H1 (cell line): ENCODE measurements at regions not wholly inside any gene's neighbourhood (a gene's known extent, or its start where the extent isn't known, plus 50 kb on each side); places are given as distances from the start of the nearest gene placed in this dataset.

Source experiments
- CTCF ChIA-PET: fragments of 300-600 bp; sonication (Branson Sonifier 250); formaldehyde crosslinking; loops from one replicate; lab custom pipeline; 2021; ENCODE audit not compliant: partially characterized antibody; lab: Charles Lee
- POLR2A ChIA-PET: fragments of 300-600 bp; sonication (Branson Sonifier 250); formaldehyde crosslinking; loops from one replicate; lab custom pipeline; 2021; ENCODE audit warnings: inconsistent platforms; ENCODE audit not compliant: partially characterized antibody; lab: Charles Lee
- DNase-seq, 2 experiments: peaks; one replicate each; pipeline versions ENCODE4 v3.0.0 to v3.0.0-alpha.2; 2010 to 2022; ENCODE audit warnings: low spot score in 2 of 2, low read depth in 1 of 2, mixed read lengths in 1 of 2
- FAIRE-seq: peaks from 2 replicates; lab custom pipeline; 2011; peaks lifted over from hg19 to GRCh38; lab: Jason Lieb, UNC
- H2AFZ ChIP-seq: 2 replicates; pipeline ENCODE4 v1.8.1; 2012; ENCODE audit warnings: low read length, inconsistent platforms
- H2AK5ac ChIP-seq: 2 replicates; pipeline ENCODE4 v1.6.1; 2013; ENCODE audit warnings: low read depth, low read length
- H2BK120ac ChIP-seq: replicated peaks from 2 replicates; pipeline ENCODE3; 2013; ENCODE audit warnings: low read depth, low read length, inconsistent platforms
- H2BK12ac ChIP-seq: 2 replicates; pipeline ENCODE4 v1.6.1; 2013; ENCODE audit warnings: low read depth, low read length
- H2BK15ac ChIP-seq: 2 replicates; pipeline ENCODE4 v1.6.1; 2013; ENCODE audit warnings: low read length
- H2BK20ac ChIP-seq: 2 replicates; pipeline ENCODE4 v1.6.1; 2013; ENCODE audit warnings: low read length
- H2BK5ac ChIP-seq: 2 replicates; pipeline ENCODE4 v1.6.1; 2013; ENCODE audit warnings: low read depth, low read length
- H3K14ac ChIP-seq: 2 replicates; pipeline ENCODE4 v1.6.1; 2013; ENCODE audit warnings: inconsistent platforms; ENCODE audit not compliant: insufficient read length
- H3K18ac ChIP-seq: 2 replicates; pipeline ENCODE4 v1.6.1; 2013; ENCODE audit warnings: low read length; ENCODE audit errors: extremely low read depth
- H3K23ac ChIP-seq: 2 replicates; pipeline ENCODE4 v1.6.1; 2013; ENCODE audit warnings: inconsistent platforms; ENCODE audit not compliant: insufficient read length
- H3K23me2 ChIP-seq: 2 replicates; pipeline ENCODE4 v1.6.1; 2013; ENCODE audit warnings: low read depth, low read length
- H3K27ac ChIP-seq: 2 replicates; pipeline ENCODE4 v1.6.1; 2011; ENCODE audit warnings: low read depth, low read length, inconsistent platforms
- H3K27me3 ChIP-seq, 4 experiments: replicated peaks in 1 of 4; 1 replicate in 1 of 4; 2 replicates in 3 of 4; pipeline versions ENCODE4 v1.6.1 to v1.8.1; 2011 to 2013; ENCODE audit warnings: low read length in 3 of 4, mild to moderate bottlenecking in 3 of 4, inconsistent platforms in 2 of 4, mixed read lengths in 2 of 4, moderate library complexity in 1 of 4; ENCODE audit not compliant: control insufficient read depth in 3 of 4, insufficient read depth in 3 of 4; ENCODE audit errors: extremely low read depth in 1 of 4
- H3K36me3 ChIP-seq, 4 experiments: 2 replicates each; pipeline versions ENCODE4 v1.6.1 to v1.8.1; 2011 to 2013; ENCODE audit warnings: mild to moderate bottlenecking in 4 of 4, low read length in 3 of 4, moderate library complexity in 2 of 4, control low read depth in 1 of 4, inconsistent platforms in 1 of 4; ENCODE audit not compliant: insufficient read depth in 4 of 4, control insufficient read depth in 2 of 4
- H3K4ac ChIP-seq: replicated peaks from 2 replicates; pipeline ENCODE3; 2013; ENCODE audit warnings: low read length, low read depth, mixed read lengths, inconsistent platforms; ENCODE audit not compliant: insufficient read length
- H3K4me1 ChIP-seq, 4 experiments: replicated peaks in 1 of 4; 1 replicate in 1 of 4; 2 replicates in 3 of 4; pipeline versions ENCODE4 v1.6.1 to v1.8.1; 2011 to 2013; ENCODE audit warnings: low read length in 3 of 4, inconsistent platforms in 2 of 4, mixed read lengths in 1 of 4; ENCODE audit not compliant: insufficient read depth in 4 of 4, control insufficient read depth in 3 of 4
- H3K4me2 ChIP-seq, 2 experiments: 2 replicates each; pipeline versions ENCODE4 v1.6.1 to v1.8.1; 2011 to 2013; ENCODE audit warnings: low read depth in 2 of 2, low read length in 2 of 2, control low read depth in 1 of 2, inconsistent platforms in 1 of 2, mild to moderate bottlenecking in 1 of 2; ENCODE audit not compliant: insufficient read depth in 1 of 2
- H3K4me3 ChIP-seq, 4 experiments: fragments of 200-600, 300-600 bp in 1 of 4; sonication (generic), shearing (Covaris generic), sonication (Bioruptor Twin) in 1 of 4; 2 replicates each; pipeline versions ENCODE4 v1.5.1 to v1.8.1; 2011 to 2016; ENCODE audit warnings: low read length in 4 of 4, low read depth in 3 of 4, control low read depth in 2 of 4, inconsistent platforms in 2 of 4, mild to moderate bottlenecking in 2 of 4, mixed read lengths in 1 of 4, moderate library complexity in 1 of 4; ENCODE audit not compliant: insufficient read depth in 2 of 4; ENCODE audit errors: extremely low read depth in 1 of 4
- H3K56ac ChIP-seq: replicated peaks from 2 replicates; pipeline ENCODE3; 2013; ENCODE audit warnings: low read depth, mild to moderate bottlenecking, mixed read lengths, low read length, inconsistent platforms; ENCODE audit not compliant: insufficient read length
- H3K79me1 ChIP-seq: 2 replicates; pipeline ENCODE4 v1.6.1; 2013; ENCODE audit warnings: low read depth, low read length, control low read depth
- H3K79me2 ChIP-seq, 2 experiments: 2 replicates each; pipeline versions ENCODE4 v1.6.1 to v1.8.1; 2012 to 2013; ENCODE audit warnings: low read length in 2 of 2, mild to moderate bottlenecking in 2 of 2, inconsistent platforms in 1 of 2; ENCODE audit not compliant: insufficient read depth in 2 of 2, control insufficient read depth in 1 of 2
- H3K9ac ChIP-seq, 4 experiments: replicated peaks in 1 of 4; 1 replicate in 1 of 4; 2 replicates in 3 of 4; pipeline versions ENCODE4 v1.6.1 to v1.8.1; 2011 to 2013; ENCODE audit warnings: low read depth in 3 of 4, low read length in 3 of 4, control low read depth in 2 of 4, mild to moderate bottlenecking in 2 of 4, moderate library complexity in 2 of 4, inconsistent platforms in 1 of 4; ENCODE audit errors: extremely low read depth in 1 of 4
- H3K9me3 ChIP-seq, 2 experiments: 2 replicates each; pipeline versions ENCODE4 v1.6.1 to v1.8.1; 2012 to 2013; ENCODE audit warnings: mild to moderate bottlenecking in 2 of 2, moderate library complexity in 2 of 2, control low read depth in 1 of 2, inconsistent platforms in 1 of 2, low read depth in 1 of 2, low read length in 1 of 2, mixed read lengths in 1 of 2; ENCODE audit not compliant: insufficient read depth in 2 of 2
- H4K20me1 ChIP-seq, 2 experiments: replicated peaks in 1 of 2; 2 replicates each; pipeline versions ENCODE3 to v1.8.1; 2011 to 2013; ENCODE audit warnings: inconsistent platforms in 2 of 2, low read length in 2 of 2, mild to moderate bottlenecking in 1 of 2; ENCODE audit not compliant: insufficient read depth in 2 of 2, control insufficient read depth in 1 of 2
- H4K5ac ChIP-seq: 2 replicates; pipeline ENCODE4 v1.6.1; 2013; ENCODE audit warnings: low read length, low read depth, mixed read lengths, inconsistent platforms; ENCODE audit not compliant: insufficient read length
- H4K8ac ChIP-seq: 2 replicates; pipeline ENCODE4 v1.8.0; 2013; ENCODE audit warnings: mild to moderate bottlenecking, moderate library complexity, low read length, inconsistent platforms; ENCODE audit not compliant: insufficient read depth; ENCODE audit errors: extremely low read depth
- H4K91ac ChIP-seq: replicated peaks from 2 replicates; pipeline ENCODE3; 2013; ENCODE audit warnings: low read length, mixed read lengths, inconsistent platforms; ENCODE audit not compliant: insufficient read length
- CEBPB ChIP-seq: IDR thresholded peaks from 2 replicates; pipeline ENCODE4 v1.6.1; 2012; ENCODE audit warnings: low read depth, low read length
- GTF2F1 ChIP-seq: IDR thresholded peaks from 2 replicates; pipeline ENCODE4 v1.6.1; 2012; ENCODE audit warnings: low read depth, low read length, improper control_type of control experiment, borderline replicate concordance
- USF2 ChIP-seq: IDR thresholded peaks from 2 replicates; pipeline ENCODE4 v1.6.1; 2011; ENCODE audit warnings: low read length, improper control_type of control experiment
- WGBS, 2 experiments: shearing (Covaris generic) in 1 of 2; methylation state at CpG; one replicate each; pipeline versions ENCODE4 v1.1.6 to v1.1.7; 2013 to 2015; ENCODE audit warnings: low lambda C conversion rate in 2 of 2, mixed read lengths in 2 of 2, inconsistent platforms in 1 of 2, low coverage in 1 of 2, missing lambda C conversion rate in 1 of 2; ENCODE audit not compliant: insufficient replicate concordance in 2 of 2, insufficient coverage in 1 of 2, insufficient read length in 1 of 2; ENCODE audit errors: extremely low coverage in 1 of 2, missing lambda C conversion rate in 1 of 2; 5-methylcytosine and 5-hydroxymethylcytosine counted together

GRCh38 chr7:18444826-18445225, 50.7 kb upstream of the HDAC9 start:
- no peak for FAIRE-seq
- no peak overlapping the region for H3K9ac ChIP-seq
- H2BK15ac ChIP-seq = no peak overlapping the region
- no peak overlapping the region for H2AK5ac ChIP-seq
- no peak overlapping the region for H4K91ac ChIP-seq
- H2BK120ac ChIP-seq = no peak overlapping the region
- ChIA-PET CTCF (interaction anchor here (1.5 kb wide), 1 partner anchor 92 kb away, joined by 4 read pairs; no protein-coding TSS in a partner anchor), POLR2A (no interaction called here)
- H3K18ac ChIP-seq = no peak overlapping the region
- no peaks in the 10 kb centered on the region for H3K36me3 ChIP-seq
- no peaks in the 10 kb centered on the region for H3K9me3 ChIP-seq
- H3K4me2 ChIP-seq = no peak overlapping the region
- no peaks in the 10 kb centered on the region for H3K79me1 ChIP-seq
- H4K20me1 ChIP-seq = no peaks in the 10 kb centered on the region
- no peak overlapping the region for H2AFZ ChIP-seq
- H2BK12ac ChIP-seq = no peak overlapping the region
- H3K4ac ChIP-seq = no peak overlapping the region
- no peaks in the 10 kb centered on the region; a peak in 1 of 7 replicates for H3K4me1 ChIP-seq
- no peak overlapping the region for H2BK5ac ChIP-seq
- H3K4me3 ChIP-seq = no peak overlapping the region
- no peaks in the 10 kb centered on the region for H3K23me2 ChIP-seq
- no peak overlapping the region for H4K8ac ChIP-seq
- no peak overlapping the region for H2BK20ac ChIP-seq
- no peaks in the 10 kb centered on the region for H3K79me2 ChIP-seq
- H3K14ac ChIP-seq = no peak overlapping the region
- no peak for TF ChIP-seq USF2
- TF ChIP-seq GTF2F1 = no peak
- 0 out of 2 replicates have a peak, but pooled peaks have one; percentile 6 for TF ChIP-seq CEBPB
- no peak overlapping the region for H4K5ac ChIP-seq
- DNase-seq = no peak
- no peak overlapping the region for H3K23ac ChIP-seq
- no peak overlapping the region for H3K56ac ChIP-seq
- no peak overlapping the region for H3K27ac ChIP-seq
- 94% methylated on average over 1 of the region's 1 CpG; no CpG with 5 or more reads in 1 of the 2 experiments for WGBS, 2 experiments
- no peaks in the 10 kb centered on the region for H3K27me3 ChIP-seq
